GM12878 (cell line): ENCODE measurements at regions not wholly inside any gene's neighbourhood (a gene's known extent, or its start where the extent isn't known, plus 50 kb on each side); places are given as distances from the start of the nearest gene placed in this dataset.

Source experiments
- ATAC-seq: fragments of 200-7000 bp; cut with Tn5 transposase; 3 replicates; pipeline ENCODE4 v1.9.1; 2020; ENCODE audit warnings: mild to moderate bottlenecking, moderate library complexity
- BruUV-seq: library from RNA; stranded (reverse); fragments of 400-500 nt; replicated peaks from 2 replicates; lab custom pipeline; 2021; lab: Mats Ljungman, UMichigan
- CTCF ChIA-PET: fragments of 300-600 bp; sonication (Branson Sonifier 250); formaldehyde crosslinking; extraction: SDS; loops from one replicate; lab custom pipeline; 2021; ENCODE audit warnings: inconsistent platforms; lab: Yijun Ruan, JAX
- POLR2A ChIA-PET: fragments of 350-600 bp; formaldehyde crosslinking; extraction: SDS; loops from one replicate; lab custom pipeline; 2021; ENCODE audit warnings: inconsistent platforms; lab: Charles Lee
- RAD21 ChIA-PET: fragments of 300-600 bp; sonication (Branson Sonifier 250); formaldehyde crosslinking; loops from one replicate; lab custom pipeline; 2023; ENCODE audit warnings: antibody characterized with exemption; ENCODE audit not compliant: unreplicated experiment; lab: Charles Lee
- SMC1A ChIA-PET: fragments of 300-600 bp; sonication (Branson Sonifier 250); formaldehyde crosslinking; loops from one replicate; lab custom pipeline; 2023; ENCODE audit not compliant: unreplicated experiment, uncharacterized antibody; lab: Charles Lee
- DNase-seq: peaks from one replicate; pipeline ENCODE4 v3.0.0-alpha.2; 2011; ENCODE audit warnings: low read depth, low spot score
- FAIRE-seq: peaks from 3 replicates; lab custom pipeline; 2011; peaks lifted over from hg19 to GRCh38; lab: Jason Lieb, UNC
- H2AFZ ChIP-seq: 2 replicates; pipeline ENCODE4 v1.6.0; 2011; ENCODE audit warnings: low read depth, low read length, control low read depth; ENCODE audit not compliant: control insufficient read depth
- H3K27ac ChIP-seq: 2 replicates; pipeline ENCODE4 v1.5.1; 2011; ENCODE audit warnings: control low read depth; ENCODE audit not compliant: control insufficient read depth, insufficient read depth
- H3K27me3 ChIP-seq, 2 experiments: replicated peaks in 1 of 2; 2 replicates each; pipeline versions ENCODE4 v1.6.0 to v1.6.1; 2011; ENCODE audit warnings: low read length in 1 of 2; ENCODE audit not compliant: control insufficient read depth in 2 of 2, insufficient read depth in 2 of 2
- H3K36me3 ChIP-seq, 2 experiments: 2 replicates each; pipeline ENCODE4 v1.5.1; 2011; ENCODE audit warnings: low read length in 1 of 2; ENCODE audit not compliant: control insufficient read depth in 2 of 2, insufficient read depth in 2 of 2
- H3K4me1 ChIP-seq: 2 replicates; pipeline ENCODE4 v1.6.1; 2011; ENCODE audit warnings: mild to moderate bottlenecking, low read length, moderate library complexity, mixed read lengths; ENCODE audit not compliant: control insufficient read depth, insufficient read depth
- H3K4me2 ChIP-seq: 2 replicates; pipeline ENCODE4 v1.6.0; 2011; ENCODE audit warnings: control low read depth; ENCODE audit not compliant: control insufficient read depth, insufficient read depth
- H3K4me3 ChIP-seq: fragments of 200-600 bp; sonication (generic); 2 replicates; pipeline ENCODE4 v1.5.1; 2016
- H3K79me2 ChIP-seq: 2 replicates; pipeline ENCODE4 v1.6.0; 2011; ENCODE audit warnings: low read length; ENCODE audit not compliant: control insufficient read depth, insufficient read depth
- H3K9ac ChIP-seq: 2 replicates; pipeline ENCODE4 v1.8.0; 2011; ENCODE audit warnings: low read length, control low read depth, mixed read lengths; ENCODE audit not compliant: control insufficient read depth, insufficient read depth
- H3K9me3 ChIP-seq: replicated peaks from 3 replicates; pipeline ENCODE4 v1.5.1; 2011; ENCODE audit warnings: mild to moderate bottlenecking, low read length; ENCODE audit not compliant: control insufficient read depth, insufficient read depth
- H4K20me1 ChIP-seq: 2 replicates; pipeline ENCODE4 v1.6.0; 2011; ENCODE audit not compliant: control insufficient read depth, insufficient read depth
- IKZF2 ChIP-seq, 2 experiments: fragments of 450-650 bp; IDR thresholded peaks; 2 replicates each; pipeline ENCODE4 v1.6.1; 2017; ENCODE audit warnings: mild to moderate bottlenecking in 2 of 2, moderate library complexity in 2 of 2
- MEF2A ChIP-seq: IDR thresholded peaks from 2 replicates; pipeline ENCODE4 v1.6.1; 2011; ENCODE audit warnings: low read depth, mild to moderate bottlenecking, low read length, moderate library complexity; ENCODE audit not compliant: insufficient read depth
- MTA2 ChIP-seq: fragments of 450-650 bp; IDR thresholded peaks from 2 replicates; pipeline ENCODE4 v1.6.1; 2016; ENCODE audit warnings: low read depth, mild to moderate bottlenecking, moderate library complexity
- SMAD5 ChIP-seq: IDR thresholded peaks from 2 replicates; pipeline ENCODE4 v1.6.1; 2016; ENCODE audit warnings: antibody characterized with exemption, low read depth
- SPI1 ChIP-seq: IDR thresholded peaks from 2 replicates; pipeline ENCODE4 v1.6.1; 2011; ENCODE audit warnings: low read depth, mild to moderate bottlenecking, low read length, moderate library complexity, borderline replicate concordance; ENCODE audit not compliant: insufficient read depth
- SREBF1 ChIP-seq: IDR thresholded peaks from 2 replicates; pipeline ENCODE4 v1.6.1; 2012; ENCODE audit warnings: mild to moderate bottlenecking, low read length
- WGBS: methylation state at CpG from one replicate; pipeline ENCODE4 v1.1.6; 2016; ENCODE audit warnings: low lambda C conversion rate; ENCODE audit not compliant: insufficient replicate concordance, insufficient coverage; ENCODE audit errors: missing lambda C conversion rate; 5-methylcytosine and 5-hydroxymethylcytosine counted together
- in situ Hi-C: fragments of 300-500 bp; cut with MboI; formaldehyde crosslinking; loops from 9 replicates; pipeline ENCODE4 v1.14.3; 2018; ENCODE audit warnings: mixed read lengths
- intact Hi-C: fragments of 100-400 bp; cut with micrococcal nuclease; formaldehyde crosslinking; loops from one replicate; pipeline ENCODE4 v1.14.2; 2022; ENCODE audit not compliant: unreplicated experiment
- TF ChIP-seq, protein P1 (sequence below): fragments of 450-650 bp; IDR thresholded peaks from 2 replicates; pipeline ENCODE4 v1.6.1; 2017; ENCODE audit warnings: mild to moderate bottlenecking
- TF ChIP-seq, protein P2 (sequence below): fragments of 450-650 bp; IDR thresholded peaks from 2 replicates; pipeline ENCODE4 v1.6.1; 2016; ENCODE audit warnings: mild to moderate bottlenecking

DNA sequence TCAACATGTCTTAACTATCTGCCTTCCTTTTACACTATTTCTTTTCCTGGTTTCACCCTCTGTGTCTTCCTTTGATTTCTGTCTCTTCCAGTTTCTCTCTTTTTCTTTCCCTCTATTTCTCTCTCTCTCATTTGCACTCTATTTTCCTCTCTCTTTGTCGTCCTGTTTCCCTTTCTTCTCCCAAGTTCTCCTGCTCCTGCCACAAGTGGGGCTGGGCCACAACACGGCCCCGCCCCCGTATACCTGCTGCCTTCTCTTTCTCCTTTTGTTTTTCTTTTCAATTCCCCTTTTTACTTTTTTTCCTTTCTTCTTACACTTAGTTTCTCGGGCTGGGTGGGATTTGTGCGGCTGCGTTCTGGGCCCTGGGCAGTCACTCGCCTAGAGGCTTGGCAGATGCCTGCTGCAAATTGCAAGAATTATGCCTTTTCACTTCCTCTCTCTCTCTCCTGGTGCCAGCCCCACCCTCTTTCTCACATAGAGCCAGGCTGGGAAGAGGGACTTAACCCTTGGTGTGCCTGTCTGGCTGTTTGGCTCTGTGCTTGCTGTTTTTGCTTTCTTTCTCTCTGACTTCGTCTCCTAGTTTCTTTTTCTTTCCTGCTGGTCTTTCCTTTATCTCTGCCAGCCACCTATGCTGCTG lies 2139.4 kb downstream of the TP53TG3F start:
- ChIA-PET RAD21 (no interaction called here), CTCF (no interaction called here), SMC1A (interaction anchor here (0.8 to 1.3 kb wide), 3 partner anchors 36 to 62 kb away, joined by 3 read pairs; no protein-coding TSS in a partner anchor), POLR2A (no interaction called here)
- no peaks in the 10 kb centered on the region for H3K4me1 ChIP-seq
- H3K27ac ChIP-seq: no peak overlapping the region
- H3K36me3 ChIP-seq: no peaks in the 10 kb centered on the region
- DNase-seq (no peak), FAIRE-seq (no peak), ATAC-seq (peak; percentile 72)
- no peak overlapping the region for H2AFZ ChIP-seq
- H3K9me3 ChIP-seq: no peaks in the 10 kb centered on the region
- in situ Hi-C loops: loop anchor here (25.0 kb wide), 7 partner anchors 112 to 538 kb away; no protein-coding TSS in a partner anchor
- no peaks in the 10 kb centered on the region for H4K20me1 ChIP-seq
- BruUV-seq: no TSS peak
- H3K9ac ChIP-seq: no peak overlapping the region
- H3K4me3 ChIP-seq: no peak overlapping the region
- H3K27me3 ChIP-seq: no peaks in the 10 kb centered on the region
- TF ChIP-seq SPI1 (peak; percentile 62; the same call in 1 of the 2 replicates), IKZF2 (IDR thresholded peaks at IDR 0.05) (peak in 1 of 2 experiments; percentile 40; a peak in 2 of 4 replicates), SMAD5 (no peak), MEF2A (no peak), SREBF1 (no peak), MTA2 (0 out of 2 replicates have a peak, but pooled peaks have one; percentile 12)
- TF ChIP-seq, protein P1, sequence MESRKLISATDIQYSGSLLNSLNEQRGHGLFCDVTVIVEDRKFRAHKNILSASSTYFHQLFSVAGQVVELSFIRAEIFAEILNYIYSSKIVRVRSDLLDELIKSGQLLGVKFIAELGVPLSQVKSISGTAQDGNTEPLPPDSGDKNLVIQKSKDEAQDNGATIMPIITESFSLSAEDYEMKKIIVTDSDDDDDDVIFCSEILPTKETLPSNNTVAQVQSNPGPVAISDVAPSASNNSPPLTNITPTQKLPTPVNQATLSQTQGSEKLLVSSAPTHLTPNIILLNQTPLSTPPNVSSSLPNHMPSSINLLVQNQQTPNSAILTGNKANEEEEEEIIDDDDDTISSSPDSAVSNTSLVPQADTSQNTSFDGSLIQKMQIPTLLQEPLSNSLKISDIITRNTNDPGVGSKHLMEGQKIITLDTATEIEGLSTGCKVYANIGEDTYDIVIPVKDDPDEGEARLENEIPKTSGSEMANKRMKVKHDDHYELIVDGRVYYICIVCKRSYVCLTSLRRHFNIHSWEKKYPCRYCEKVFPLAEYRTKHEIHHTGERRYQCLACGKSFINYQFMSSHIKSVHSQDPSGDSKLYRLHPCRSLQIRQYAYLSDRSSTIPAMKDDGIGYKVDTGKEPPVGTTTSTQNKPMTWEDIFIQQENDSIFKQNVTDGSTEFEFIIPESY: no peak
- TF ChIP-seq, protein P2, sequence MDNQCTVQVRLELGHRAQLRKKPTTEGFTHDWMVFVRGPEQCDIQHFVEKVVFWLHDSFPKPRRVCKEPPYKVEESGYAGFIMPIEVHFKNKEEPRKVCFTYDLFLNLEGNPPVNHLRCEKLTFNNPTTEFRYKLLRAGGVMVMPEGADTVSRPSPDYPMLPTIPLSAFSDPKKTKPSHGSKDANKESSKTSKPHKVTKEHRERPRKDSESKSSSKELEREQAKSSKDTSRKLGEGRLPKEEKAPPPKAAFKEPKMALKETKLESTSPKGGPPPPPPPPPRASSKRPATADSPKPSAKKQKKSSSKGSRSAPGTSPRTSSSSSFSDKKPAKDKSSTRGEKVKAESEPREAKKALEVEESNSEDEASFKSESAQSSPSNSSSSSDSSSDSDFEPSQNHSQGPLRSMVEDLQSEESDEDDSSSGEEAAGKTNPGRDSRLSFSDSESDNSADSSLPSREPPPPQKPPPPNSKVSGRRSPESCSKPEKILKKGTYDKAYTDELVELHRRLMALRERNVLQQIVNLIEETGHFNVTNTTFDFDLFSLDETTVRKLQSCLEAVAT: 0 out of 2 replicates have a peak, but pooled peaks have one; percentile 30
- WGBS: 41% methylated on average over 9 of the region's 9 CpGs
- H3K79me2 ChIP-seq: no peaks in the 10 kb centered on the region
- no peak overlapping the region for H3K4me2 ChIP-seq
- intact Hi-C loops: no loop called here
